ENCODE measurements at regions not wholly inside any gene's neighbourhood (a gene's known extent, or its start where the extent isn't known, plus 50 kb on each side); places are given as distances from the start of the nearest gene placed in this dataset.
"Not testable (repeated sequence)": the region's sequence is repeated elsewhere in the genome, so short reads cannot be mapped to it uniquely, and the experiment has no call there.

DNA sequence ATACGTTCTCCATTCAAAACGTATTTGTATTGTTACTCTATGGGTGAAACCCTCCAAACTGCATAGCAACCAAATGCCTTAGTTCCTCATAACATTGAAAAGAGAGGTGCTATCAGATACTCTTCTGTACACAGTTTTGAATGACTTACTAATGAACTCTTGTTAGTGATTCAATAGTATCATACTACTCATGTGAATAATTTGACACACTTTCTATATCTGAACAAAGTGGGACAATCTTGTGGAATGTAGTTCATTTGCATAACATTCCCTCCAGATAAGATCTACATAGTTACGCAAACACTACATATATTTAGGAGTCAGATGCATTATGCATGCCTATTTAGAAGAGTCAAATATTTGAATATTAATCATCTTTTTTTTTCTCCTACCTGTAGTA, 232.0 kb upstream of the NRXN1 start:
- no peak overlapping the region for H3K4me3 ChIP-seq (replicated peaks; ENCODE audit: low read depth, low read length)
- no peak for DNase-seq (ENCODE audit: low read depth)
- TF ChIP-seq, protein P1, sequence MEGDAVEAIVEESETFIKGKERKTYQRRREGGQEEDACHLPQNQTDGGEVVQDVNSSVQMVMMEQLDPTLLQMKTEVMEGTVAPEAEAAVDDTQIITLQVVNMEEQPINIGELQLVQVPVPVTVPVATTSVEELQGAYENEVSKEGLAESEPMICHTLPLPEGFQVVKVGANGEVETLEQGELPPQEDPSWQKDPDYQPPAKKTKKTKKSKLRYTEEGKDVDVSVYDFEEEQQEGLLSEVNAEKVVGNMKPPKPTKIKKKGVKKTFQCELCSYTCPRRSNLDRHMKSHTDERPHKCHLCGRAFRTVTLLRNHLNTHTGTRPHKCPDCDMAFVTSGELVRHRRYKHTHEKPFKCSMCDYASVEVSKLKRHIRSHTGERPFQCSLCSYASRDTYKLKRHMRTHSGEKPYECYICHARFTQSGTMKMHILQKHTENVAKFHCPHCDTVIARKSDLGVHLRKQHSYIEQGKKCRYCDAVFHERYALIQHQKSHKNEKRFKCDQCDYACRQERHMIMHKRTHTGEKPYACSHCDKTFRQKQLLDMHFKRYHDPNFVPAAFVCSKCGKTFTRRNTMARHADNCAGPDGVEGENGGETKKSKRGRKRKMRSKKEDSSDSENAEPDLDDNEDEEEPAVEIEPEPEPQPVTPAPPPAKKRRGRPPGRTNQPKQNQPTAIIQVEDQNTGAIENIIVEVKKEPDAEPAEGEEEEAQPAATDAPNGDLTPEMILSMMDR (IDR thresholded peaks at IDR 0.05; ENCODE audit: low read length, missing control alignments): no peak

DNA sequence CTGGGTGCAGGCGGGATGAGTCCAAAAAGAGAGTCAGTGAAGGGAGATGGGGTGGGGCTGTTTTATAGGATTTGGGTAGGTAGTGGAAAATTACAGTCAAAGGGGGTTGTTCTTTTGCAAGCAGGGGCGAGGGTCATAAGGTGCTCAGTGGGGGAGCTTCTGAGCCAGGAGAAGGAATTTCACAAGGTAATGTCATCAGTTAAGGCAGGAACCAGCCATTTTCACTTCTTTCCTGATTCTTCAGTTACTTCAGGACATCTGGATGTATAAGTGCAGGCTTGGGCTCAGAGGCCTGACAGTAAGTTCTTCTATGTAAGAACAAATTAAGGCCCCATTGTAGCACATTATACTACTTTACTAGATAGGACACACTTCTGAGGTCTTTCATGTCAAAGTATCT, 231.2 kb upstream of the NRXN1 start:
- DNase-seq (ENCODE audit: low read depth): not testable (repeated sequence)

DNA sequence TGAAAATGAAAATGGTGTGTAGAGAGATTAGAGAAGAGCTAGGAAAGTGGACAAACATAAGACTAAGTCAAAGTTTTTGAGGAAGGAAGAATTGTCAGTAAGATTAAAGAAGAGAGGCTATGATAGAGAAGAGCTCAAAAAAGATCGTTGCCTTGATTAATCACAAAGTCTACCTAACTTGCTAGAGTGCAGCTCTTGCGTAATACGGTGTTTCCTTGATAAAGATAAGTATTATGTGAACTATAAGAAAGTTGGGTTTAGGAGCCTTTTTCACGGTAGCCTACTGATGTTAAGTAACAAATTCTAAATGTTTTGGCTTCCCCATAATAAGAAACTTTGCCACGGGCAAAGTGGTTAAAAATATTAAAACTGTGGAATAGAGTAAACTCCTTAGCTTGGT, 226.4 kb upstream of the NRXN1 start:
- no peak for DNase-seq (ENCODE audit: low read depth)
- no peak overlapping the region for H3K4me3 ChIP-seq (replicated peaks; ENCODE audit: low read depth, low read length)
- TF ChIP-seq, protein P1 (IDR thresholded peaks at IDR 0.05; ENCODE audit: low read length, missing control alignments): no peak

More for the DNA sequence above, 231.2 kb upstream of the NRXN1 start:
- H3K4me3 ChIP-seq (replicated peaks; ENCODE audit: low read depth, low read length): not testable (repeated sequence)

DNA sequence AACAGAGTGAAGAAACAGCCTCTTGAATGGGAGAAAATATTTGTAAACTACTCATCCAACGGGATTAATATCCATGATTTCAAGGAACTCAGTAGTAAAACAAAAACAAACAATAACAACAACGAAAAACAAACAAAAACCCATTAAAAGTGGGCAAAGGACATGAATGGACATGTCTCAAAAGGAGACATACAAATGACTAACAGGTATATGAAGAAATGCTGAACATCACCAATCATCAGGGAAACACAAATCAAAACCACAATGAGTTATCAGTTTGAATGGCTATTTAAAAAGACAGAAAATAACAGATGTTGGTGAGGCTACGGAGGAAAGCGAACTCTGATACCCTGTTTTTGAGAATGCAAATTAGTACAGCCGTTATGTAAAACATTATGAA, 224.8 kb upstream of the NRXN1 start:
- no peak overlapping the region for H3K4me3 ChIP-seq (replicated peaks; ENCODE audit: low read depth, low read length)
- TF ChIP-seq, protein P1 (IDR thresholded peaks at IDR 0.05; ENCODE audit: low read length, missing control alignments): no peak
- DNase-seq (ENCODE audit: low read depth): no peak

DNA sequence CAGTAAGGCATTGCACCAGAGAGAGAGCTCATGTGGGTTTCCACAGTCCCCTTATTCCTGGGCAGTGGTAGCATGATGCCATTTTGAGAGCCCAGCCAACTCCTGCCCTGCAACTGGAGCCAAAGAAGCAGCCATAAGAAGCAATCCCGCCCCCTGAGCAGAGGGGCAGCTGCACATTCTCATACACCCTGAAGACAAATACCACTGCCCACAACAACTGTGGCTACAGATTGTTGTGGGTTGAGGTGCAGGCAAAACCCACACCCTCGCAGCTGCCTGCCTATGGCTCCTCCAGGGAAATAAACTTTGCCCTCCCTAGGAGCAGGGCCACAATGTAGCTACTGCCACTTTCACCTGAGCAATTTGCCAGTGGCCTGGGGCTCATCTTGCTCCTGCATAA, 219.4 kb upstream of the NRXN1 start:
- TF ChIP-seq, protein P1 (IDR thresholded peaks at IDR 0.05; ENCODE audit: low read length, missing control alignments): no peak
- no peak for DNase-seq (ENCODE audit: low read depth)
- H3K4me3 ChIP-seq (replicated peaks; ENCODE audit: low read depth, low read length): no peak overlapping the region

DNA sequence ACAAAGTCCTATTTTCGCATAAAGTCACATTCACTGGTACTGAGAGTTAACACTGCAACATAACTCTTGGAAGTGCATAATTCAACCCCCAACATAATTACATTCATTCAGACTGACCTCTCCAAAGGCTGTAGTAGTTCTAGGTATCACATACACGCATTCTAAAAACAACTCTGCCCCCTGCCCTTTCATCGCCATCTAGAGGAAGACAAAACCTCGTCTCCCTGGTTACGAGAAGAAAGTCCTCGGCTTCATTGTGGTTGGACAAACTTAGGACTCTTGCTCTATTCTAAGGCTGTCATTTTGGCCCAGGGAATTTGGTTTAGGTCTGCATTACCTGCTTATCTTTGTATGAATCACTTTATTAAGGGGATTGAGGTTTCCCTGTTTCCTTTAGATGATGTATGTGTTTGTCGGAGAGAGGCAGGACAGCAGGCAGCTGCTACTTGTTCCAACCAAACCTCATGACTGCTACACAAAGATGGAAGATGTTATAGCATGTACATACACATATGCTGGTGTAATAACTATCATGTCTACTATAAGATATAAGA, 215.4 kb upstream of the NRXN1 start:
- H3K4me3 ChIP-seq (replicated peaks; ENCODE audit: low read depth, low read length): no peak overlapping the region
- DNase-seq (ENCODE audit: low read depth): no peak
- TF ChIP-seq, protein P1 (IDR thresholded peaks at IDR 0.05; ENCODE audit: low read length, missing control alignments): no peak

DNA sequence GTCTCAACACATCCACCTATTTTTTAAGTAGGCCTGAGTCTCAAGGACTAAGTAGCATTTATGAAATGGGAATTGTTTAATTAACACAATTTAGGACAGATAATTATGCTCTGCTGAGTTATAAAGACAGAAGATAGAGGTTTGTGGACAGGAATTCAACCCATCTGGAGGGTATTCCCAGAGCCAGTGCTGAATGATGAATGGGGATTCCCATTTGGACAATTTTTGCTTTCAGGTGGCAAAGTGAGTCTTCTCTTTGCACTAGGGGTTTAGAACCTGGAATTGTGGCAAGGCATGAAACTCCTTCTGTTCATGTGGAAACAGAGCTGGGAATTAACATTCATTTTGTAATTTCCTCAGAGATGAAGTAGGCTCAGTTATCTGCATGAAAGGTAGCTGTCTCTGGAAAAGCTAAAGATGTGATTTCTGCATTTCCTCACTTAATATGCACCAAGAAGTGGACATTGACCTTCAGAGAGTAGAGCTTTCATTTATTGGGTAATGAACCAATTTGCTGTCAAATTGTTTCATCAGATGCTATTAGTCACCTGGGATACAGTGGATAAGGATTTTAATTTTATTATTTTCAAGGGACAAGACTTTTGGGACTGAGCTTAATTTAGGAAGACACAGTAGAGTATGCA, 212.1 kb upstream of the NRXN1 start:
- DNase-seq (ENCODE audit: low read depth): no peak
- TF ChIP-seq, protein P1 (IDR thresholded peaks at IDR 0.05; ENCODE audit: low read length, missing control alignments): no peak
- H3K4me3 ChIP-seq (replicated peaks; ENCODE audit: low read depth, low read length): no peak overlapping the region
